ENCODE measurements at regions not wholly inside any gene's neighbourhood (a gene's known extent, or its start where the extent isn't known, plus 50 kb on each side); places are given as distances from the start of the nearest gene placed in this dataset.

- H3K18ac ChIP-seq (ENCODE audit: low read length) = no peak overlapping the region
- no peak overlapping the region for H2AK5ac ChIP-seq (ENCODE audit: low read length)
- no peak overlapping the region for H3K27ac ChIP-seq (ENCODE audit: low read depth, low read length)
- DNase-seq = no peak
- H4K8ac ChIP-seq (ENCODE audit: low read depth, low read length) = no peak overlapping the region
- H2BK5ac ChIP-seq (ENCODE audit: low read depth, low read length, poor library complexity) = no peak overlapping the region
- H3K9ac ChIP-seq (ENCODE audit: low read length) = no peak overlapping the region
- no peak overlapping the region for H3K4me3 ChIP-seq (ENCODE audit: low read depth, low read length)
- no peak overlapping the region for H3K4ac ChIP-seq (ENCODE audit: low read depth, low read length)
- no peak overlapping the region for H3K14ac ChIP-seq (ENCODE audit: low read length)
- no peaks in the 10 kb centered on the region for H3K4me1 ChIP-seq (ENCODE audit: control insufficient read depth in 1 of 2, insufficient read depth in 2 of 2, low read length in 2 of 2)
- no peak overlapping the region for H3K4me2 ChIP-seq (ENCODE audit: low read length)
- H3K79me1 ChIP-seq (ENCODE audit: low read length) = no peaks in the 10 kb centered on the region
- H4K12ac ChIP-seq (ENCODE audit: low read depth, low read length) = no peak overlapping the region
- no CpG with 5 or more reads among the region's 15 CpGs for WGBS (ENCODE audit: extremely low coverage, insufficient coverage, insufficient read length)
- no peak overlapping the region for H2AFZ ChIP-seq (ENCODE audit: insufficient read depth, low read length, poor library complexity)
- no peak overlapping the region for H3K23ac ChIP-seq (ENCODE audit: low read length)
- H3K27me3 ChIP-seq (ENCODE audit: insufficient read depth, low read length) = no peaks in the 10 kb centered on the region
- peaks cover 4% of the 10 kb centered on the region for H3K9me3 ChIP-seq (ENCODE audit: insufficient read depth, low read depth, low read length)
- no peaks in the 10 kb centered on the region for H3K79me2 ChIP-seq (ENCODE audit: control insufficient read depth, insufficient read depth, low read length, poor library complexity)
- H3K36me3 ChIP-seq (ENCODE audit: control insufficient read depth in 1 of 2, insufficient read depth in 2 of 2, low read length in 2 of 2) = no peaks in the 10 kb centered on the region
- H2BK12ac ChIP-seq (ENCODE audit: low read length) = no peak overlapping the region
- no peak overlapping the region for H4K91ac ChIP-seq (ENCODE audit: low read depth, low read length)
- no peak overlapping the region for H2BK120ac ChIP-seq (ENCODE audit: insufficient read depth, low read length, poor library complexity)
Observed at GRCh38 chr22:22123960-22124278, 120.7 kb upstream of the VPREB1 start.

GRCh38 chr22:22123118-22123959 lies 121.2 kb upstream of the VPREB1 start:
- WGBS (ENCODE audit: extremely low coverage, insufficient coverage, insufficient read length) = 100% methylated on average over 4 of the region's 16 CpGs
- no peak overlapping the region for H3K27ac ChIP-seq (ENCODE audit: low read depth, low read length)
- no peak overlapping the region for H3K18ac ChIP-seq (ENCODE audit: low read length)
- no peak overlapping the region for H3K23ac ChIP-seq (ENCODE audit: low read length)
- no peak overlapping the region for H2BK120ac ChIP-seq (ENCODE audit: insufficient read depth, low read length, poor library complexity)
- H4K12ac ChIP-seq (ENCODE audit: low read depth, low read length) = no peak overlapping the region
- peaks cover 4% of the 10 kb centered on the region for H3K9me3 ChIP-seq (ENCODE audit: insufficient read depth, low read depth, low read length)
- H2AFZ ChIP-seq (ENCODE audit: insufficient read depth, low read length, poor library complexity) = no peak overlapping the region
- H3K36me3 ChIP-seq (ENCODE audit: control insufficient read depth in 1 of 2, insufficient read depth in 2 of 2, low read length in 2 of 2) = no peaks in the 10 kb centered on the region
- H3K4ac ChIP-seq (ENCODE audit: low read depth, low read length) = no peak overlapping the region
- no peak overlapping the region for H4K8ac ChIP-seq (ENCODE audit: low read depth, low read length)
- H3K27me3 ChIP-seq (ENCODE audit: insufficient read depth, low read length) = no peaks in the 10 kb centered on the region
- H3K79me2 ChIP-seq (ENCODE audit: control insufficient read depth, insufficient read depth, low read length, poor library complexity) = no peaks in the 10 kb centered on the region
- H2BK12ac ChIP-seq (ENCODE audit: low read length) = no peak overlapping the region
- H2BK5ac ChIP-seq (ENCODE audit: low read depth, low read length, poor library complexity) = no peak overlapping the region
- no peaks in the 10 kb centered on the region for H3K4me1 ChIP-seq (ENCODE audit: control insufficient read depth in 1 of 2, insufficient read depth in 2 of 2, low read length in 2 of 2)
- H3K4me2 ChIP-seq (ENCODE audit: low read length) = no peak overlapping the region
- H3K14ac ChIP-seq (ENCODE audit: low read length) = no peak overlapping the region
- no peak for DNase-seq
- H3K79me1 ChIP-seq (ENCODE audit: low read length) = no peaks in the 10 kb centered on the region
- H4K91ac ChIP-seq (ENCODE audit: low read depth, low read length) = no peak overlapping the region
- H3K4me3 ChIP-seq (ENCODE audit: low read depth, low read length) = no peak overlapping the region
- H3K9ac ChIP-seq (ENCODE audit: low read length) = no peak overlapping the region
- no peak overlapping the region for H2AK5ac ChIP-seq (ENCODE audit: low read length)

GRCh38 chr22:22122348-22123117 lies 122.1 kb upstream of the VPREB1 start:
- no peak overlapping the region for H3K4me2 ChIP-seq (ENCODE audit: low read length)
- H3K4ac ChIP-seq (ENCODE audit: low read depth, low read length) = no peak overlapping the region
- no peaks in the 10 kb centered on the region for H3K79me2 ChIP-seq (ENCODE audit: control insufficient read depth, insufficient read depth, low read length, poor library complexity)
- H3K9me3 ChIP-seq (ENCODE audit: insufficient read depth, low read depth, low read length) = peaks cover 4% of the 10 kb centered on the region
- no peak overlapping the region for H4K91ac ChIP-seq (ENCODE audit: low read depth, low read length)
- H4K12ac ChIP-seq (ENCODE audit: low read depth, low read length) = no peak overlapping the region
- no peak overlapping the region for H2AK5ac ChIP-seq (ENCODE audit: low read length)
- no peak overlapping the region for H2BK12ac ChIP-seq (ENCODE audit: low read length)
- no peak overlapping the region for H2AFZ ChIP-seq (ENCODE audit: insufficient read depth, low read length, poor library complexity)
- WGBS (ENCODE audit: extremely low coverage, insufficient coverage, insufficient read length) = 100% methylated on average over 1 of the region's 4 CpGs
- H3K14ac ChIP-seq (ENCODE audit: low read length) = no peak overlapping the region
- no peak overlapping the region for H2BK120ac ChIP-seq (ENCODE audit: insufficient read depth, low read length, poor library complexity)
- no peak overlapping the region for H3K9ac ChIP-seq (ENCODE audit: low read length)
- no peak overlapping the region for H2BK5ac ChIP-seq (ENCODE audit: low read depth, low read length, poor library complexity)
- H4K8ac ChIP-seq (ENCODE audit: low read depth, low read length) = no peak overlapping the region
- no peak overlapping the region for H3K27ac ChIP-seq (ENCODE audit: low read depth, low read length)
- no peaks in the 10 kb centered on the region for H3K4me1 ChIP-seq (ENCODE audit: control insufficient read depth in 1 of 2, insufficient read depth in 2 of 2, low read length in 2 of 2)
- no peaks in the 10 kb centered on the region for H3K36me3 ChIP-seq (ENCODE audit: control insufficient read depth in 1 of 2, insufficient read depth in 2 of 2, low read length in 2 of 2)
- no peaks in the 10 kb centered on the region for H3K27me3 ChIP-seq (ENCODE audit: insufficient read depth, low read length)
- H3K18ac ChIP-seq (ENCODE audit: low read length) = no peak overlapping the region
- H3K4me3 ChIP-seq (ENCODE audit: low read depth, low read length) = no peak overlapping the region
- DNase-seq = no peak
- H3K23ac ChIP-seq (ENCODE audit: low read length) = no peak overlapping the region
- no peaks in the 10 kb centered on the region for H3K79me1 ChIP-seq (ENCODE audit: low read length)

- Histone ChIP-seq H3K27ac (ENCODE audit: low read depth, low read length) (no peak overlapping the region), H3K4me1 (ENCODE audit: control insufficient read depth in 1 of 2, insufficient read depth in 2 of 2, low read length in 2 of 2) (no peaks in the 10 kb centered on the region), H3K36me3 (ENCODE audit: control insufficient read depth in 1 of 2, insufficient read depth in 2 of 2, low read length in 2 of 2) (no peaks in the 10 kb centered on the region), H3K79me2 (ENCODE audit: control insufficient read depth, insufficient read depth, low read length, poor library complexity) (no peaks in the 10 kb centered on the region), H3K18ac (ENCODE audit: low read length) (no peak overlapping the region), H3K9ac (ENCODE audit: low read length) (no peak overlapping the region), H2BK12ac (ENCODE audit: low read length) (no peak overlapping the region), H4K12ac (ENCODE audit: low read depth, low read length) (no peak overlapping the region), H3K14ac (ENCODE audit: low read length) (no peak overlapping the region), H4K91ac (ENCODE audit: low read depth, low read length) (no peak overlapping the region), H3K4ac (ENCODE audit: low read depth, low read length) (no peak overlapping the region), H2BK5ac (ENCODE audit: low read depth, low read length, poor library complexity) (no peak overlapping the region), H3K79me1 (ENCODE audit: low read length) (no peaks in the 10 kb centered on the region), H3K9me3 (ENCODE audit: insufficient read depth, low read depth, low read length) (peaks cover 4% of the 10 kb centered on the region), H2BK120ac (ENCODE audit: insufficient read depth, low read length, poor library complexity) (no peak overlapping the region), H3K23ac (ENCODE audit: low read length) (no peak overlapping the region), H3K27me3 (ENCODE audit: insufficient read depth, low read length) (no peaks in the 10 kb centered on the region), H3K4me2 (ENCODE audit: low read length) (no peak overlapping the region), H2AK5ac (ENCODE audit: low read length) (no peak overlapping the region), H4K8ac (ENCODE audit: low read depth, low read length) (no peak overlapping the region), H3K4me3 (ENCODE audit: low read depth, low read length) (no peak overlapping the region), H2AFZ (ENCODE audit: insufficient read depth, low read length, poor library complexity) (no peak overlapping the region)
- DNase-seq = no peak
Observed at GRCh38 chr22:22121445-22121844, 123.1 kb upstream of the VPREB1 start.

Measured in trophoblast cell (in vitro differentiated cells and primary cell).